Astrocyte (in vitro differentiated cells and primary cell): ENCODE measurements at regions not wholly inside any gene's neighbourhood (a gene's known extent, or its start where the extent isn't known, plus 50 kb on each side); places are given as distances from the start of the nearest gene placed in this dataset.
A peak's percentile ranks its signal among the peaks of the same experiment; 100 is the strongest.

Experiments
- DNase-seq: peaks from one replicate; pipeline ENCODE4 v3.0.0-alpha.2; 2010; ENCODE audit warnings: low read depth
- FAIRE-seq: peaks from 2 replicates; lab custom pipeline; 2011; peaks lifted over from hg19 to GRCh38; lab: Jason Lieb, UNC
- H2AFZ ChIP-seq: 2 replicates; pipeline ENCODE4 v1.6.0; 2012; ENCODE audit warnings: low read depth, low read length, inconsistent platforms
- H3K27ac ChIP-seq: 2 replicates; pipeline ENCODE4 v1.5.1; 2011; ENCODE audit warnings: low read depth, low read length, inconsistent platforms
- H3K27me3 ChIP-seq: 2 replicates; pipeline ENCODE4 v1.6.0; 2011; ENCODE audit warnings: low read length, inconsistent platforms; ENCODE audit not compliant: insufficient read depth
- H3K36me3 ChIP-seq: 2 replicates; pipeline ENCODE4 v1.5.1; 2011; ENCODE audit warnings: low read length, inconsistent platforms; ENCODE audit not compliant: insufficient read depth
- H3K4me1 ChIP-seq: 2 replicates; pipeline ENCODE4 v1.5.1; 2011; ENCODE audit warnings: low read length, inconsistent platforms; ENCODE audit not compliant: insufficient read depth
- H3K4me2 ChIP-seq: 2 replicates; pipeline ENCODE4 v1.6.0; 2012; ENCODE audit warnings: low read length, inconsistent platforms
- H3K4me3 ChIP-seq: 2 replicates; pipeline ENCODE4 v1.5.1; 2011; ENCODE audit warnings: low read depth, mild to moderate bottlenecking, low read length, inconsistent platforms; ENCODE audit not compliant: insufficient read depth
- H3K79me2 ChIP-seq: 2 replicates; pipeline ENCODE4 v1.6.0; 2012; ENCODE audit warnings: mild to moderate bottlenecking, low read length, inconsistent platforms; ENCODE audit not compliant: insufficient read depth
- H3K9ac ChIP-seq: 2 replicates; pipeline ENCODE4 v1.6.0; 2012; ENCODE audit warnings: mild to moderate bottlenecking, low read length, inconsistent platforms
- H3K9me3 ChIP-seq: 2 replicates; pipeline ENCODE4 v1.5.1; 2012; ENCODE audit warnings: low read depth, mild to moderate bottlenecking, low read length, inconsistent platforms; ENCODE audit not compliant: insufficient read depth
- H4K20me1 ChIP-seq: 2 replicates; pipeline ENCODE4 v1.6.0; 2012; ENCODE audit warnings: low read length, inconsistent platforms; ENCODE audit not compliant: insufficient read depth
- H3K27ac Mint-ChIP-seq: one replicate; pipeline ENCODE4 v1.8.0; 2021; ENCODE audit warnings: mild to moderate bottlenecking, mixed read lengths; ENCODE audit not compliant: unreplicated experiment
- H3K27me3 Mint-ChIP-seq: one replicate; pipeline ENCODE4 v1.8.0; 2021; ENCODE audit warnings: low read depth, mixed read lengths; ENCODE audit not compliant: unreplicated experiment
- H3K36me3 Mint-ChIP-seq: one replicate; pipeline ENCODE4 v1.8.0; 2021; ENCODE audit warnings: low read depth, mixed read lengths; ENCODE audit not compliant: unreplicated experiment
- H3K4me1 Mint-ChIP-seq: one replicate; pipeline ENCODE4 v1.8.0; 2021; ENCODE audit warnings: low read depth, mixed read lengths; ENCODE audit not compliant: unreplicated experiment
- H3K4me3 Mint-ChIP-seq: one replicate; pipeline ENCODE4 v1.8.0; 2021; ENCODE audit warnings: mild to moderate bottlenecking, moderate library complexity, mixed read lengths; ENCODE audit not compliant: unreplicated experiment
- H3K9me3 Mint-ChIP-seq: one replicate; pipeline ENCODE4 v1.8.0; 2021; ENCODE audit warnings: mild to moderate bottlenecking, mixed read lengths; ENCODE audit not compliant: unreplicated experiment
- CTCF ChIP-seq: IDR thresholded peaks from 2 replicates; pipeline ENCODE4 v1.5.1; 2011; ENCODE audit warnings: low read depth, mild to moderate bottlenecking, inconsistent platforms, low read length, moderate library complexity; ENCODE audit not compliant: insufficient read depth
- EZH2 ChIP-seq: IDR thresholded peaks from 2 replicates; pipeline ENCODE4 v1.6.1; 2012; ENCODE audit warnings: mild to moderate bottlenecking, low read length, inconsistent platforms; ENCODE audit not compliant: insufficient read depth

GRCh38 chr4:26033389-26033788, 119.4 kb downstream of the SMIM20 start:
- Mint-ChIP-seq H3K4me1 (peaks cover 29% of the 10 kb centered on the region), H3K27me3 (peaks cover 4% of the 10 kb centered on the region), H3K27ac (peak overlapping the region; percentile 87), H3K4me3 (peak overlapping the region; percentile 73), H3K36me3 (peaks cover 1% of the 10 kb centered on the region), H3K9me3 (peaks cover 4% of the 10 kb centered on the region)
- H3K4me1 ChIP-seq = peaks cover 19% of the 10 kb centered on the region
- H3K9me3 ChIP-seq = no peaks in the 10 kb centered on the region
- H4K20me1 ChIP-seq = no peaks in the 10 kb centered on the region
- H3K9ac ChIP-seq = no peak overlapping the region
- no peak overlapping the region for H2AFZ ChIP-seq
- no peak overlapping the region for H3K4me2 ChIP-seq
- no peaks in the 10 kb centered on the region for H3K36me3 ChIP-seq
- peak overlapping the region; percentile 58 for H3K27ac ChIP-seq
- H3K27me3 ChIP-seq = no peaks in the 10 kb centered on the region
- no peaks in the 10 kb centered on the region for H3K79me2 ChIP-seq
- DNase-seq = no peak
- no peak for TF ChIP-seq CTCF
- TF ChIP-seq EZH2 = no peak
- no peak overlapping the region for H3K4me3 ChIP-seq
- no peak for FAIRE-seq

GRCh38 chr4:26034849-26035248, 120.8 kb downstream of the SMIM20 start:
- no peaks in the 10 kb centered on the region for H3K79me2 ChIP-seq
- H3K4me3 Mint-ChIP-seq = no peak overlapping the region

More at GRCh38 chr4:26034849-26035248, 120.8 kb downstream of the SMIM20 start:
- Histone ChIP-seq H3K4me3 (no peak overlapping the region), H3K36me3 (no peaks in the 10 kb centered on the region), H3K9me3 (no peaks in the 10 kb centered on the region), H3K27me3 (no peaks in the 10 kb centered on the region), H3K4me2 (no peak overlapping the region), H4K20me1 (no peaks in the 10 kb centered on the region), H3K4me1 (peaks cover 19% of the 10 kb centered on the region), H3K9ac (no peak overlapping the region), H2AFZ (no peak overlapping the region), H3K27ac (no peak overlapping the region)
- FAIRE-seq = no peak
- H3K27me3 Mint-ChIP-seq = peaks cover 4% of the 10 kb centered on the region
- H3K27ac Mint-ChIP-seq = no peak overlapping the region
- peaks cover 29% of the 10 kb centered on the region for H3K4me1 Mint-ChIP-seq
- TF ChIP-seq EZH2 (no peak), CTCF (no peak)
- DNase-seq = no peak
- peaks cover 8% of the 10 kb centered on the region for H3K9me3 Mint-ChIP-seq
- peaks cover 1% of the 10 kb centered on the region for H3K36me3 Mint-ChIP-seq
